IMR-90 (cell line): ENCODE measurements at regions not wholly inside any gene's neighbourhood (a gene's known extent, or its start where the extent isn't known, plus 50 kb on each side); places are given as distances from the start of the nearest gene placed in this dataset.

ENCODE experiments used
- ATAC-seq: fragments of 200-7000 bp; cut with Tn5 transposase; 2 replicates; pipeline ENCODE4 v1.9.1; 2020; ENCODE audit warnings: low read depth, mild to moderate bottlenecking, moderate library complexity
- BruUV-seq: library from RNA; stranded (reverse); fragments of 400-500 nt; replicated peaks from 2 replicates; lab custom pipeline; 2021; lab: Mats Ljungman, UMichigan
- CTCF ChIA-PET: fragments of 300-600 bp; formaldehyde crosslinking; extraction: SDS; loops from one replicate; lab custom pipeline; 2021; ENCODE audit warnings: antibody characterized with exemption; lab: Yijun Ruan, JAX
- POLR2A ChIA-PET: fragments of 300-600 bp; sonication (Branson Sonifier 250); formaldehyde crosslinking; loops from one replicate; lab custom pipeline; 2022; ENCODE audit warnings: antibody characterized with exemption; ENCODE audit not compliant: unreplicated experiment; lab: Charles Lee
- DNase-seq: peaks from one replicate; pipeline ENCODE4 v3.0.0; 2013
- H2AFZ ChIP-seq: replicated peaks from 2 replicates; pipeline ENCODE3; 2013; ENCODE audit warnings: low read length, mild to moderate bottlenecking; ENCODE audit not compliant: poor library complexity
- H2AK5ac ChIP-seq: 2 replicates; pipeline ENCODE4 v1.6.1; 2013; ENCODE audit warnings: low read depth, low read length, inconsistent platforms
- H2AK9ac ChIP-seq: replicated peaks from 2 replicates; pipeline ENCODE3; 2013; ENCODE audit warnings: mild to moderate bottlenecking, low read depth, low read length, moderate library complexity; ENCODE audit not compliant: poor library complexity
- H2BK120ac ChIP-seq: 2 replicates; pipeline ENCODE4 v1.6.1; 2013; ENCODE audit warnings: low read depth, low read length, inconsistent platforms
- H2BK15ac ChIP-seq: 3 replicates; pipeline ENCODE4 v1.6.1; 2013; ENCODE audit warnings: low read depth, low read length, inconsistent platforms
- H2BK20ac ChIP-seq: 2 replicates; pipeline ENCODE4 v1.6.1; 2013; ENCODE audit warnings: low read depth, mild to moderate bottlenecking, inconsistent platforms, low read length, moderate library complexity
- H2BK5ac ChIP-seq: 2 replicates; pipeline ENCODE4 v1.6.1; 2013; ENCODE audit warnings: mild to moderate bottlenecking, low read depth, low read length, inconsistent platforms; ENCODE audit not compliant: poor library complexity, severe bottlenecking
- H3K14ac ChIP-seq: replicated peaks from 2 replicates; pipeline ENCODE4 v1.6.1; 2013; ENCODE audit warnings: low read depth, low read length, inconsistent platforms
- H3K18ac ChIP-seq: 2 replicates; pipeline ENCODE4 v1.6.1; 2013; ENCODE audit warnings: low read depth, low read length, control low read depth
- H3K23ac ChIP-seq: 2 replicates; pipeline ENCODE4 v1.6.1; 2013; ENCODE audit warnings: low read depth, low read length, inconsistent platforms
- H3K27ac ChIP-seq: 2 replicates; pipeline ENCODE4 v1.5.1; 2013; ENCODE audit warnings: mild to moderate bottlenecking, control low read depth, low read length; ENCODE audit not compliant: insufficient read depth
- H3K27me3 ChIP-seq: 2 replicates; pipeline ENCODE4 v1.6.1; 2013; ENCODE audit warnings: low read length; ENCODE audit not compliant: control insufficient read depth, insufficient read depth
- H3K36me3 ChIP-seq: 2 replicates; pipeline ENCODE4 v1.6.1; 2013; ENCODE audit warnings: low read length, mixed read lengths; ENCODE audit not compliant: control insufficient read depth, insufficient read depth
- H3K4ac ChIP-seq: 2 replicates; pipeline ENCODE4 v1.6.1; 2013; ENCODE audit warnings: low read depth, low read length, inconsistent platforms
- H3K4me1 ChIP-seq: 2 replicates; pipeline ENCODE4 v1.6.1; 2013; ENCODE audit warnings: low read length, mixed read lengths; ENCODE audit not compliant: control insufficient read depth, insufficient read depth
- H3K4me2 ChIP-seq: 2 replicates; pipeline ENCODE4 v1.6.1; 2013; ENCODE audit warnings: low read depth, mild to moderate bottlenecking, control low read depth, low read length, moderate library complexity
- H3K4me3 ChIP-seq: 2 replicates; pipeline ENCODE4 v1.5.1; 2013; ENCODE audit warnings: low read depth, mild to moderate bottlenecking, control low read depth, low read length, moderate library complexity; ENCODE audit not compliant: insufficient read depth
- H3K56ac ChIP-seq: 2 replicates; pipeline ENCODE4 v1.6.1; 2013; ENCODE audit warnings: low read length, inconsistent platforms; ENCODE audit not compliant: insufficient read depth; ENCODE audit errors: extremely low read depth
- H3K79me1 ChIP-seq, 2 experiments: 2 replicates each; pipeline ENCODE4 v1.6.1; 2013; ENCODE audit warnings: low read length in 2 of 2, inconsistent platforms in 1 of 2, low read depth in 1 of 2
- H3K9ac ChIP-seq: 2 replicates; pipeline ENCODE4 v1.6.1; 2013; ENCODE audit warnings: low read depth, low read length, control low read depth
- H3K9me1 ChIP-seq: 2 replicates; pipeline ENCODE4 v1.6.1; 2013; ENCODE audit warnings: low read length, inconsistent platforms; ENCODE audit not compliant: insufficient read depth
- H3K9me3 ChIP-seq: 2 replicates; pipeline ENCODE4 v1.6.1; 2013; ENCODE audit warnings: low read length; ENCODE audit not compliant: control insufficient read depth, insufficient read depth
- H4K20me1 ChIP-seq: 2 replicates; pipeline ENCODE4 v1.6.1; 2013; ENCODE audit warnings: low read length, inconsistent platforms; ENCODE audit not compliant: insufficient read depth
- H4K5ac ChIP-seq: 2 replicates; pipeline ENCODE4 v1.6.1; 2013; ENCODE audit warnings: mild to moderate bottlenecking, low read depth, low read length, control low read depth
- H4K8ac ChIP-seq, 2 experiments: 2 replicates each; pipeline ENCODE4 v1.6.1; 2013; ENCODE audit warnings: low read depth in 2 of 2, low read length in 2 of 2, control low read depth in 1 of 2, inconsistent platforms in 1 of 2
- H4K91ac ChIP-seq: 2 replicates; pipeline ENCODE4 v1.6.1; 2013; ENCODE audit warnings: low read depth, low read length, inconsistent platforms; ENCODE audit not compliant: insufficient read depth
- BHLHE40 ChIP-seq: fragments of 150-350 bp; IDR thresholded peaks from 2 replicates; pipeline ENCODE4 v1.6.1; 2016; ENCODE audit warnings: mild to moderate bottlenecking, low read depth, low read length
- CEBPB ChIP-seq: IDR thresholded peaks from 2 replicates; pipeline ENCODE4 v1.6.1; 2012; ENCODE audit warnings: low read depth, low read length, improper control_type of control experiment
- CHD1 ChIP-seq: IDR thresholded peaks from 2 replicates; pipeline ENCODE4 v1.6.1; 2012; ENCODE audit warnings: low read depth, low read length, improper control_type of control experiment
- CTCF ChIP-seq: conservative IDR thresholded peaks from 2 replicates; pipeline ENCODE4 v1.5.1; 2012; ENCODE audit warnings: mild to moderate bottlenecking, low read depth, low read length, improper control_type of control experiment
- ELK1 ChIP-seq: fragments of 150-350 bp; IDR thresholded peaks from 2 replicates; pipeline ENCODE4 v1.6.1; 2016; ENCODE audit warnings: low read depth, mild to moderate bottlenecking, low read length, moderate library complexity, borderline replicate concordance
- MAFK ChIP-seq: IDR thresholded peaks from 2 replicates; pipeline ENCODE4 v1.6.1; 2012; ENCODE audit warnings: low read depth, low read length, improper control_type of control experiment
- MAZ ChIP-seq: IDR thresholded peaks from 2 replicates; pipeline ENCODE4 v1.6.1; 2012; ENCODE audit warnings: low read depth, mild to moderate bottlenecking, low read length, improper control_type of control experiment, moderate library complexity, borderline replicate concordance
- MXI1 ChIP-seq: IDR thresholded peaks from 2 replicates; pipeline ENCODE4 v1.6.1; 2012; ENCODE audit warnings: low read depth, mild to moderate bottlenecking, low read length, moderate library complexity, borderline replicate concordance
- NFE2L2 ChIP-seq: fragments of 150-350 bp; IDR thresholded peaks from 2 replicates; pipeline ENCODE4 v1.6.1; 2016; ENCODE audit warnings: low read depth, mild to moderate bottlenecking, low read length
- RAD21 ChIP-seq: IDR thresholded peaks from 2 replicates; pipeline ENCODE4 v1.6.1; 2012; ENCODE audit warnings: low read length, improper control_type of control experiment
- RCOR1 ChIP-seq: IDR thresholded peaks from 2 replicates; pipeline ENCODE4 v1.6.1; 2012; ENCODE audit warnings: mild to moderate bottlenecking, low read length, improper control_type of control experiment; ENCODE audit not compliant: insufficient replicate concordance
- RFX5 ChIP-seq: IDR thresholded peaks from 2 replicates; pipeline ENCODE4 v1.8.0; 2012; ENCODE audit warnings: low read depth, mild to moderate bottlenecking, low read length, moderate library complexity
- SMC3 ChIP-seq: fragments of 150-350 bp; IDR thresholded peaks from 2 replicates; pipeline ENCODE4 v1.6.1; 2016; ENCODE audit warnings: low read depth, mild to moderate bottlenecking, antibody characterized with exemption, low read length, moderate library complexity
- USF2 ChIP-seq: fragments of 150-350 bp; IDR thresholded peaks from 2 replicates; pipeline ENCODE4 v1.6.1; 2017; ENCODE audit warnings: mild to moderate bottlenecking, antibody characterized with exemption, low read length, low read depth
- WGBS, 2 experiments: methylation state at CpG; one replicate each; pipeline versions ENCODE4 v1.1.5 to v1.1.7; 2013; ENCODE audit warnings: missing lambda C conversion rate in 2 of 2; ENCODE audit not compliant: insufficient read length in 1 of 2; ENCODE audit errors: extremely low coverage in 2 of 2; 5-methylcytosine and 5-hydroxymethylcytosine counted together
- dilution Hi-C: fragments of 300-500 bp; cut with HindIII; formaldehyde crosslinking; loops from one replicate; pipeline ENCODE4 v1.14.3; 2018; ENCODE audit warnings: low sequenced_read_pairs; ENCODE audit not compliant: unreplicated experiment
- in situ Hi-C: fragments of 300-500 bp; cut with MboI; formaldehyde crosslinking; loops from 3 replicates; pipeline ENCODE4 v1.14.3; 2019; ENCODE audit warnings: low sequenced_read_pairs, inconsistent platforms, mixed read lengths
- intact Hi-C: fragments of 100-400 bp; cut with micrococcal nuclease; formaldehyde crosslinking; loops from 2 replicates; pipeline ENCODE4 v1.10.0; 2022

DNA sequence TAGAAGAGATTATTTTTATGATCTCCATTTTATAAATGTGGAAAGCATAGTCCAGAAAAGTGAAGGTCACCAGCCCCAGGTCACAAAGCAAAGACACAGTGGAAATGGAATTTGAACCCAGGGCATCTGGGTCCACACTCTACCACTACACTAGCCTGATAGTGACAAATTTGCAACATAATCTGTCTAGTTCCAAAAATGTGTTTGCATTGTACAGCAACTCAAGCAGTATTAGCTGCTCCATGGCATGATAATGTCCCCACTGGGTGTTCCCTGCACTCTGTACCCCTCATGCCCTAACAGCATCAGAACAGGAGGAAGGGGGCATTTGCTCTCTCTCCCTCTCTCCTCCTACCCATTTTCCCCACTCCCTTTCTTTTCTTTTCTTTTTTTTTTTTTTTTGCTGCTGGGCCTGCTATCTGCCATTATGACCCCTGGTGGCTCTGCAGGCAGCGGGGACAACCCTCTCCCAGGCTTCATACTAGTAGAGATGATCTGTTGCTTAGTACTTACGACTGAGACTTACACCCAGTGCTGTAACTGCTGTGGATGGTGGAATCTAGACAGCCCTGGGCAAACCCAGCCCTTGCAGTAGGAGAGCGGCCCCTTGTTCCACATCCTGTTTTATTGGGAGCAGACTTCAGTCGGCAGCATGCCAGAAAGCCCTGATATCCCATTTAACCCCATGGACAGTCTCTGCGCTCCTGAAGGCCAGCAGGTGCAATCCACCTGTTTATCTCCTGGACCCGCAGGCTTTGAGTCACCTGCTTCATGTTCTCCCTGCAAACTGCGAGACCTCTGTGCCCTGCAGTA is 306.3 kb downstream of the SOX9 start:
- Histone ChIP-seq H2AFZ (no peak overlapping the region), H2BK5ac (no peak overlapping the region), H3K4me2 (no peak overlapping the region), H2AK9ac (peak overlapping the region; percentile 35), H3K4me1 (peaks cover 18% of the 10 kb centered on the region), H3K9me1 (peaks cover 26% of the 10 kb centered on the region), H4K5ac (no peak overlapping the region), H3K4ac (no peak overlapping the region), H2BK15ac (peak overlapping the region; percentile 56; the same call in 1 of the 3 replicates), H2BK20ac (no peak overlapping the region), H4K20me1 (no peaks in the 10 kb centered on the region), H3K18ac (no peak overlapping the region), H3K56ac (no peak overlapping the region), H3K27ac (no peak overlapping the region), H3K4me3 (no peak overlapping the region), H4K91ac (no peak overlapping the region), H2AK5ac (peak overlapping the region; percentile 62), H3K9ac (no peak overlapping the region), H4K8ac (no peak overlapping the region), H2BK120ac (no peak overlapping the region), H3K27me3 (no peaks in the 10 kb centered on the region), H3K9me3 (no peaks in the 10 kb centered on the region), H3K36me3 (no peaks in the 10 kb centered on the region), H3K14ac (peak overlapping the region; percentile 37; the same call in 1 of the 2 replicates), H3K79me1 (peaks cover 18 to 60% of the 10 kb centered on the region in 2 experiments; a peak in 3 of 4 replicates), H3K23ac (no peak overlapping the region)
- BruUV-seq, result no TSS peak
- in situ Hi-C loops, result no loop called here
- POLR2A ChIA-PET, result no interaction called here
- ATAC-seq (no peak), DNase-seq (no peak)
- WGBS, 2 experiments, result 57% methylated on average over 3 of the region's 7 CpGs; no CpG with 5 or more reads in 1 of the 2 experiments
- intact Hi-C loops, result loop anchor here (10.0 kb wide), 1 partner anchor 92 kb away; no protein-coding TSS in a partner anchor
- CTCF ChIA-PET, result no interaction called here
- dilution Hi-C loops, result no loop called here
- TF ChIP-seq SMC3 (no peak), USF2 (no peak), RCOR1 (no peak), NFE2L2 (no peak), CTCF (no peak), CEBPB (no peak), CHD1 (no peak), MAZ (no peak), BHLHE40 (no peak), MXI1 (no peak), RFX5 (no peak), MAFK (no peak), ELK1 (no peak), RAD21 (no peak)
